Sigmoid colon (tissue), 4 donors: ENCODE measurements at regions not wholly inside any gene's neighbourhood (a gene's known extent, or its start where the extent isn't known, plus 50 kb on each side); places are given as distances from the start of the nearest gene placed in this dataset.

Source experiments
- CTCF ChIP-seq, 4 experiments: fragments of 450-650 bp in 3 of 4; fragments of 200-600 bp in 1 of 4; IDR thresholded peaks; one replicate each; pipeline ENCODE4 v1.5.1; 2016 to 2019; ENCODE audit warnings: antibody characterized with exemption in 4 of 4, mild to moderate bottlenecking in 3 of 4, moderate library complexity in 2 of 4
- EP300 ChIP-seq, 4 donors: sonication (generic); formaldehyde crosslinking; IDR thresholded peaks; one replicate each; pipeline ENCODE4 v1.6.1; 2017; ENCODE audit warnings: antibody characterized with exemption in 4 of 4
- POLR2A ChIP-seq, 2 donors: fragments of 450-650 bp; IDR thresholded peaks; one replicate each; pipeline ENCODE4 v1.6.1; 2016; ENCODE audit warnings: antibody characterized with exemption in 2 of 2, mild to moderate bottlenecking in 2 of 2, moderate library complexity in 2 of 2
- POLR2AphosphoS5 ChIP-seq, 4 donors: sonication (generic); formaldehyde crosslinking; IDR thresholded peaks; one replicate each; pipeline ENCODE4 v1.6.1; 2017; ENCODE audit warnings: antibody characterized with exemption in 4 of 4

DNA sequence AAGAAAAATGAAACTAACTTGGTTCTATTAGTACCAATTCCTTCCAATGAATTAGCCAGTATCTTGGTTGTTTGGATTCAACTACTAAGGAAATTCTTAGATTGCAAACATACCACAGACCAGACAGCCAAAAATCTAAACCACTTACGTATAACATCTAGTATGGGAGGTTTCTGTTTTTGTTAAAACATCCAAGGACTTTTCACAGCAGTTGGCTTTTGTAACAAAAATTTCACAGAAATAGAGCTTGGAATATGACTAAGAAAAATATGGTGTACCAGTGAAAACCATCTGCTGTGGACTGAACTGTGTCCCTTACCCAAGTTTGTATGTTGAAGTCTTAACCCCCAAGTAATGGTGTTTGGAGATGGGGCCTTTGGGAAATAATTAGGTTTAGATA lies 199.2 kb downstream of the OTOL1 start:
- TF ChIP-seq EP300 (IDR thresholded peaks at IDR 0.05) (no peak), CTCF (IDR thresholded peaks at IDR 0.05) (no peak), POLR2A (IDR thresholded peaks at IDR 0.05) (no peak), POLR2AphosphoS5 (IDR thresholded peaks at IDR 0.05) (no peak)
